Endothelial cell of umbilical vein (primary cell): ENCODE measurements at regions not wholly inside any gene's neighbourhood (a gene's known extent, or its start where the extent isn't known, plus 50 kb on each side); places are given as distances from the start of the nearest gene placed in this dataset.

Experiments
- BruUV-seq: library from RNA; stranded (reverse); fragments of 400-500 nt; replicated peaks from 2 replicates; lab custom pipeline; 2021; lab: Mats Ljungman, UMichigan
- CTCF ChIA-PET: fragments of 300-600, 350-600 bp; sonication (Branson Sonifier 250); formaldehyde crosslinking; loops from one replicate; lab custom pipeline; 2021; ENCODE audit warnings: antibody characterized with exemption, inconsistent platforms; lab: Charles Lee
- POLR2A ChIA-PET: fragments of 300-600, 350-600 bp; sonication (Branson Sonifier 250); formaldehyde crosslinking; loops from one replicate; lab custom pipeline; 2021; ENCODE audit warnings: antibody characterized with exemption, inconsistent platforms; lab: Charles Lee
- DNase-seq: peaks from one replicate; pipeline ENCODE4 v3.0.0-alpha.2; 2011; ENCODE audit warnings: low read depth, low spot score
- FAIRE-seq: peaks from 2 replicates; lab custom pipeline; 2011; peaks lifted over from hg19 to GRCh38; lab: Jason Lieb, UNC
- H2AFZ ChIP-seq: 2 replicates; pipeline ENCODE4 v1.6.0; 2012; ENCODE audit warnings: low read depth, low read length, control low read depth, inconsistent platforms
- H3K27ac ChIP-seq: 2 replicates; pipeline ENCODE4 v1.5.1; 2011; ENCODE audit warnings: low read depth, mild to moderate bottlenecking, control low read depth, low read length, moderate library complexity; ENCODE audit not compliant: insufficient read depth
- H3K27me3 ChIP-seq, 2 experiments: 2 replicates each; pipeline versions ENCODE4 v1.6.0 to v1.6.1; 2011; ENCODE audit warnings: low read length in 2 of 2, mixed read lengths in 1 of 2; ENCODE audit not compliant: control insufficient read depth in 2 of 2, insufficient read depth in 2 of 2
- H3K36me3 ChIP-seq, 2 experiments: 2 replicates in 1 of 2; 3 replicates in 1 of 2; pipeline ENCODE4 v1.5.1; 2011; ENCODE audit warnings: low read length in 2 of 2, mild to moderate bottlenecking in 1 of 2, moderate library complexity in 1 of 2; ENCODE audit not compliant: control insufficient read depth in 2 of 2, insufficient read depth in 2 of 2; ENCODE audit errors: extremely low read depth in 1 of 2
- H3K4me1 ChIP-seq: 3 replicates; pipeline ENCODE4 v1.5.1; 2011; ENCODE audit warnings: mild to moderate bottlenecking, low read length; ENCODE audit not compliant: control insufficient read depth, insufficient read depth; ENCODE audit errors: extremely low read depth
- H3K4me2 ChIP-seq: 2 replicates; pipeline ENCODE4 v1.6.1; 2011; ENCODE audit warnings: low read length, control low read depth, mixed read lengths; ENCODE audit not compliant: insufficient read depth
- H3K4me3 ChIP-seq, 3 experiments: fragments of 200-600 bp in 1 of 3; sonication (generic), shearing (Covaris generic) in 1 of 3; replicated peaks in 1 of 3; 2 replicates each; pipeline ENCODE4 v1.5.1; 2011 to 2016; ENCODE audit warnings: control low read depth in 3 of 3, low read length in 3 of 3, mild to moderate bottlenecking in 2 of 3, inconsistent platforms in 1 of 3, low read depth in 1 of 3, moderate library complexity in 1 of 3; ENCODE audit not compliant: insufficient read depth in 1 of 3
- H3K79me2 ChIP-seq: 2 replicates; pipeline ENCODE4 v1.6.0; 2012; ENCODE audit warnings: low read length, inconsistent platforms; ENCODE audit not compliant: control insufficient read depth, insufficient read depth
- H3K9ac ChIP-seq: replicated peaks from 2 replicates; pipeline ENCODE3; 2011; ENCODE audit warnings: low read length, control low read depth; ENCODE audit not compliant: insufficient read depth; ENCODE audit errors: extremely low read depth
- H3K9me1 ChIP-seq: replicated peaks from 3 replicates; pipeline ENCODE4 v1.6.0; 2011; ENCODE audit warnings: mild to moderate bottlenecking, low read length; ENCODE audit not compliant: control insufficient read depth, insufficient read depth; ENCODE audit errors: extremely low read depth
- H3K9me3 ChIP-seq: replicated peaks from 2 replicates; pipeline ENCODE4 v1.5.1; 2012; ENCODE audit warnings: low read length, inconsistent platforms; ENCODE audit not compliant: control insufficient read depth, insufficient read depth
- H4K20me1 ChIP-seq: replicated peaks from 2 replicates; pipeline ENCODE3; 2011; ENCODE audit warnings: mild to moderate bottlenecking, low read length; ENCODE audit not compliant: control insufficient read depth, insufficient read depth; ENCODE audit errors: extremely low read depth
- EZH2 ChIP-seq: IDR thresholded peaks from 2 replicates; pipeline ENCODE4 v1.6.1; 2012; ENCODE audit warnings: borderline replicate concordance, low read depth, mild to moderate bottlenecking, moderate library complexity, low read length, inconsistent platforms; ENCODE audit not compliant: severe bottlenecking
- FOS ChIP-seq: IDR thresholded peaks from 2 replicates; pipeline ENCODE4 v1.6.1; 2011; ENCODE audit warnings: mild to moderate bottlenecking, low read length, moderate library complexity, borderline replicate concordance; ENCODE audit not compliant: insufficient read depth
- GATA2 ChIP-seq: IDR thresholded peaks from 2 replicates; pipeline ENCODE4 v1.7.0; 2011; ENCODE audit warnings: low read depth, mild to moderate bottlenecking, moderate library complexity, mixed read lengths, low read length; ENCODE audit not compliant: insufficient read length, insufficient read depth
- MAX ChIP-seq: IDR thresholded peaks from 2 replicates; pipeline ENCODE4 v1.6.1; 2011; ENCODE audit not compliant: insufficient read depth, insufficient read length
- MYC ChIP-seq: IDR thresholded peaks from one replicate; pipeline ENCODE4 v1.6.1; 2011; ENCODE audit warnings: mild to moderate bottlenecking, low read depth, low read length
- POLR2A ChIP-seq: IDR thresholded peaks from 2 replicates; pipeline ENCODE4 v1.6.1; 2012; ENCODE audit warnings: low read depth, mild to moderate bottlenecking, control low read depth, low read length
- POLR2AphosphoS5 ChIP-seq: IDR thresholded peaks from 2 replicates; pipeline ENCODE4 v1.6.1; 2012; ENCODE audit warnings: low read depth, mild to moderate bottlenecking, control low read depth, low read length, moderate library complexity; ENCODE audit not compliant: insufficient read depth
- dilution Hi-C: fragments of 300-500 bp; cut with MboI; formaldehyde crosslinking; loops from one replicate; pipeline ENCODE4 v1.15.0; 2019; ENCODE audit warnings: low sequenced_read_pairs; ENCODE audit not compliant: extremely low pct_ligation_motif_present
- intact Hi-C: fragments of 100-400 bp; cut with micrococcal nuclease; formaldehyde crosslinking; loops from one replicate; pipeline ENCODE4 v1.10.0; 2022
- TF ChIP-seq, protein P1 (sequence below), 2 donors: IDR thresholded peaks; 1 replicate in 1 of 2; 2 replicates in 1 of 2; pipeline ENCODE4 v1.5.1; 2011; ENCODE audit warnings: low read length in 2 of 2, mild to moderate bottlenecking in 2 of 2, moderate library complexity in 2 of 2, control low read depth in 1 of 2, inconsistent platforms in 1 of 2, low read depth in 1 of 2; ENCODE audit not compliant: insufficient read depth in 1 of 2; ENCODE audit errors: extremely low read depth in 1 of 2

DNA sequence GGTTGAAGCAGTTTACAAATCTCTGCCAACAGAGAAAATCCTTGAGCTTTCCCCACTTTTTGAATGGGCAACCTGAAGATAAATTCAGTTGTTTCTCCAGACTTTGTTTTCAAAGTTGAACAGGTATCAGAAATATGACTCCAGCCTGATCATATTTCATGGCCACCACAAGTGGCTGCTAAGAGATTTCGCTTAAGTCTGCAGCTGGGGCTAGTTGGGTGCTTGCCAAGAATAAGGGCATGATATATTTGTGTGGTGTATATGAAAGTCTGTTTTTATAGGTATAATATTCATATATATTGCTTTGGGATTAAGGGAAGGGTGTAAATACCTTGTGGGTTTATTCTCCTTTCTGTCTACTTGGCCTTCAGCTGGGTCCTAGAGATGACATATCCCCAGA is 168.4 kb upstream of the GDNF start:
- no peak overlapping the region for H3K27ac ChIP-seq
- DNase-seq (no peak), FAIRE-seq (no peak)
- H3K36me3 ChIP-seq = no peaks in the 10 kb centered on the region
- ChIA-PET CTCF (no interaction called here), POLR2A (no interaction called here)
- H3K27me3 ChIP-seq = no peaks in the 10 kb centered on the region
- H3K9ac ChIP-seq = no peak overlapping the region
- intact Hi-C loops (no loop called here), dilution Hi-C loops (no loop called here)
- H3K79me2 ChIP-seq = no peaks in the 10 kb centered on the region
- no peak overlapping the region for H2AFZ ChIP-seq
- H3K4me1 ChIP-seq = no peaks in the 10 kb centered on the region
- no peaks in the 10 kb centered on the region for H4K20me1 ChIP-seq
- no peaks in the 10 kb centered on the region for H3K9me1 ChIP-seq
- TF ChIP-seq MYC (no peak), MAX (no peak), EZH2 (no peak), POLR2AphosphoS5 (no peak), FOS (no peak), GATA2 (no peak), POLR2A (no peak)
- TF ChIP-seq, protein P1, sequence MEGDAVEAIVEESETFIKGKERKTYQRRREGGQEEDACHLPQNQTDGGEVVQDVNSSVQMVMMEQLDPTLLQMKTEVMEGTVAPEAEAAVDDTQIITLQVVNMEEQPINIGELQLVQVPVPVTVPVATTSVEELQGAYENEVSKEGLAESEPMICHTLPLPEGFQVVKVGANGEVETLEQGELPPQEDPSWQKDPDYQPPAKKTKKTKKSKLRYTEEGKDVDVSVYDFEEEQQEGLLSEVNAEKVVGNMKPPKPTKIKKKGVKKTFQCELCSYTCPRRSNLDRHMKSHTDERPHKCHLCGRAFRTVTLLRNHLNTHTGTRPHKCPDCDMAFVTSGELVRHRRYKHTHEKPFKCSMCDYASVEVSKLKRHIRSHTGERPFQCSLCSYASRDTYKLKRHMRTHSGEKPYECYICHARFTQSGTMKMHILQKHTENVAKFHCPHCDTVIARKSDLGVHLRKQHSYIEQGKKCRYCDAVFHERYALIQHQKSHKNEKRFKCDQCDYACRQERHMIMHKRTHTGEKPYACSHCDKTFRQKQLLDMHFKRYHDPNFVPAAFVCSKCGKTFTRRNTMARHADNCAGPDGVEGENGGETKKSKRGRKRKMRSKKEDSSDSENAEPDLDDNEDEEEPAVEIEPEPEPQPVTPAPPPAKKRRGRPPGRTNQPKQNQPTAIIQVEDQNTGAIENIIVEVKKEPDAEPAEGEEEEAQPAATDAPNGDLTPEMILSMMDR (IDR thresholded peaks at IDR 0.05; ENCODE audit: extremely low read depth in 1 of 2, insufficient read depth in 1 of 2, low read depth in 1 of 2, low read length in 2 of 2) = no peak
- no peaks in the 10 kb centered on the region for H3K9me3 ChIP-seq
- BruUV-seq = no TSS peak
- H3K4me3 ChIP-seq = no peak overlapping the region
- no peak overlapping the region for H3K4me2 ChIP-seq
